BJ (cell line): ENCODE measurements at regions not wholly inside any gene's neighbourhood (a gene's known extent, or its start where the extent isn't known, plus 50 kb on each side); places are given as distances from the start of the nearest gene placed in this dataset.
"Not testable (repeated sequence)": the region's sequence is repeated elsewhere in the genome, so short reads cannot be mapped to it uniquely, and the experiment has no call there.

Source experiments
- CTCF ChIA-PET: fragments of 350-600 bp; formaldehyde crosslinking; extraction: SDS; loops from one replicate; lab custom pipeline; 2021; ENCODE audit warnings: antibody characterized with exemption, inconsistent platforms; lab: Yijun Ruan, JAX
- POLR2A ChIA-PET: fragments of 300-600 bp; sonication (Branson Sonifier 250); formaldehyde crosslinking; extraction: SDS; loops from one replicate; lab custom pipeline; 2021; ENCODE audit warnings: antibody characterized with exemption; lab: Charles Lee
- DNase-seq: peaks from one replicate; pipeline ENCODE4 v3.0.0-alpha.2; 2011; ENCODE audit warnings: low read depth
- H3K27me3 ChIP-seq: 2 replicates; pipeline ENCODE4 v1.6.0; 2011; ENCODE audit warnings: low read length; ENCODE audit not compliant: control insufficient read depth, insufficient read depth
- H3K36me3 ChIP-seq: 2 replicates; pipeline ENCODE4 v1.5.1; 2011; ENCODE audit warnings: low read length; ENCODE audit not compliant: control insufficient read depth, insufficient read depth
- H3K4me3 ChIP-seq: 2 replicates; pipeline ENCODE4 v1.5.1; 2011; ENCODE audit warnings: low read depth, mild to moderate bottlenecking, control low read depth, low read length
- CTCF ChIP-seq: IDR thresholded peaks from 2 replicates; pipeline ENCODE4 v1.5.1; 2011; ENCODE audit warnings: low read depth, mild to moderate bottlenecking, control low read depth, inconsistent platforms, low read length, moderate library complexity; ENCODE audit not compliant: insufficient read depth

GRCh38 chrX:13216139-13216538, 103.7 kb downstream of the ATXN3L start:
- H3K27me3 ChIP-seq: no peaks in the 10 kb centered on the region
- TF ChIP-seq CTCF: no peak
- no peaks in the 10 kb centered on the region for H3K36me3 ChIP-seq
- CTCF ChIA-PET: no interaction called here
- H3K4me3 ChIP-seq: no peak overlapping the region
- POLR2A ChIA-PET: interaction anchor here (0.6 kb wide), 1 partner anchor 264 kb away, joined by 4 read pairs; no protein-coding TSS in a partner anchor
- DNase-seq: no peak

GRCh38 chrX:13215729-13216128, 104.1 kb downstream of the ATXN3L start:
- no peak overlapping the region for H3K4me3 ChIP-seq
- POLR2A ChIA-PET: interaction anchor here (0.6 kb wide), 2 partner anchors 239 to 264 kb away, joined by 3 to 4 read pairs; no protein-coding TSS in a partner anchor

GRCh38 chrX:13212191-13212651, 107.6 kb downstream of the ATXN3L start:
- TF ChIP-seq CTCF: no peak
- POLR2A ChIA-PET: interaction anchor here (0.7 kb wide), 1 partner anchor 10 kb away, joined by 4 read pairs; no protein-coding TSS in a partner anchor
- CTCF ChIA-PET: interaction anchor here (0.6 kb wide), 1 partner anchor 276 kb away, joined by 3 read pairs; no protein-coding TSS in a partner anchor

More at GRCh38 chrX:13215729-13216128, 104.1 kb downstream of the ATXN3L start:
- Histone ChIP-seq H3K27me3 (no peaks in the 10 kb centered on the region), H3K36me3 (no peaks in the 10 kb centered on the region)
- CTCF ChIA-PET: no interaction called here
- TF ChIP-seq CTCF: no peak
- DNase-seq: no peak

GRCh38 chrX:13210142-13210541, 109.7 kb downstream of the ATXN3L start:
- CTCF ChIA-PET, DNase-seq, H3K27me3 ChIP-seq, H3K4me3 ChIP-seq, H3K36me3 ChIP-seq, POLR2A ChIA-PET: not testable (repeated sequence)

More at GRCh38 chrX:13212191-13212651, 107.6 kb downstream of the ATXN3L start:
- DNase-seq: no peak
- Histone ChIP-seq H3K4me3 (no peak overlapping the region), H3K27me3 (no peaks in the 10 kb centered on the region), H3K36me3 (no peaks in the 10 kb centered on the region)

- CTCF ChIA-PET, H3K27me3 ChIP-seq, H3K4me3 ChIP-seq, H3K36me3 ChIP-seq, POLR2A ChIA-PET: not testable (repeated sequence)
- peak; percentile 25 for DNase-seq
These were observed 110.1 kb downstream of the ATXN3L start for GRCh38 chrX:13209704-13210103.

- no peaks in the 10 kb centered on the region for H3K36me3 ChIP-seq
- TF ChIP-seq CTCF: no peak
- ChIA-PET POLR2A (no interaction called here), CTCF (interaction anchor here (0.7 kb wide), 1 partner anchor 36 kb away, joined by 3 read pairs; no protein-coding TSS in a partner anchor)
- no peak for DNase-seq
- H3K27me3 ChIP-seq: no peaks in the 10 kb centered on the region
- H3K4me3 ChIP-seq: no peak overlapping the region
These were observed 111.4 kb downstream of the ATXN3L start for GRCh38 chrX:13208281-13208935.
